IPS-18c (cell line): ENCODE measurements at regions not wholly inside any gene's neighbourhood (a gene's known extent, or its start where the extent isn't known, plus 50 kb on each side); places are given as distances from the start of the nearest gene placed in this dataset.

Experiments
- H3K4me3 ChIP-seq: 2 replicates; pipeline ENCODE4 v1.7.0; 2013; ENCODE audit warnings: low read depth, mild to moderate bottlenecking, low read length, moderate library complexity; ENCODE audit not compliant: insufficient read depth
- H3K9me3 ChIP-seq: one replicate; pipeline ENCODE4 v1.6.1; 2013; ENCODE audit warnings: mild to moderate bottlenecking, low read length, moderate library complexity; ENCODE audit not compliant: control insufficient read depth, insufficient read depth

DNA sequence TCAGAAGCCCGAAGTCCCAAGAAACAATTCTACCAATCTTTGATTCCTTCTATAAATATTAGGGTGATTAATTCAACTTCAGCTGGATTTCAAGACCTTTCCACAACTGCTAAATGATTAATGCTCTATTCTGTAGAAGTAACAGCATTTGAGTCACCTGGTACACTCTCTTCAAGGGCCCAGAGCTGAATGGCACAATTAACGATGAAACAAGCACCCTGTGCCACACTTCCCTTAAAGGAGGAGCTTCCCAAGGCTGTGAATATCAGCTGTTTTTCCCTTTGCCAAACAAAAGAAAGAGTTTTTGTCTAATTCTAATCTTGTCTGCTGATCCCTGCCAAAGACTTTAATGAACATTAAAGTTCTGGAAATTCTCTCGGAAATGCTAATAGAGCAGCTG lies 56.0 kb downstream of the BOD1L2 start:
- no peaks in the 10 kb centered on the region for H3K9me3 ChIP-seq

GRCh38 chr18:57205641-57206040 lies 58.8 kb downstream of the BOD1L2 start:
- Histone ChIP-seq H3K4me3 (no peak overlapping the region), H3K9me3 (no peaks in the 10 kb centered on the region)

More for the DNA sequence above, 56.0 kb downstream of the BOD1L2 start:
- no peak overlapping the region for H3K4me3 ChIP-seq

DNA sequence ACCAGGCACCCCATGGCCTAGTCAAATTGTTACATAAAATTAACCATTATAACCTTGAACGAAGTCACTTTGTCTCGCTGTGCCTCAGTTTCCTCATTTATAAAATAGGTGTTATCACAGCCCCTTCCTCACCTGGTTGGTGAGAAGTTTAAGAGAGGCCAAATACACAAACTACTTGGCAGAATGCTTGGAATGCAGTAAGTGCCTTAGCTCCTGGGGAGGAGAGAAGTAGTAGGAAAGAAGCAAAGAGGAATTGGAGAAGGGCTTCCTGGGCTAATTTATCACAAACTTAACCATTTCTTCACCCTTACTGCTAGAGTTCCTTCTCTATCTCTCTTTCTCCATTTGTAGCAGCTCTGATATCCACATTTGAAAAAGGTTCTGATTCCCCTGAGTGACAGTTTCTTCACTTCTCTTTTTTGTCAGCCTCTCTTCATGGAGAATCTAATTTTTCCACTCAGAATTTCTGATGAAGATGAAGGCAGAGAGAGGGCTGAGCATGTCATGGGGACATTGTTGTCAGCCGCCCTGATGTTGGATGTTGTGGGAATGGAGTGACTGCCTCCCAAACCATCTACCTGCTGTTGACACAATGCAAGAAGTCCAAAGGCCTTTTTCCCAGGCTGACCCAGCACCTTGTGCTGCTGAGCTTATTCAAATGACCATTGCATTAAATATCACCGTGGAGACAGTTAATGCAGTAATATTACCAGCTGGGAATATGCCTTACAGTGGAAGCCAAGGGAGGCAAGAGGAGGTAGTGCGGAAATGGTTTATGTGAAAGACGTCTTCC lies 60.4 kb downstream of the BOD1L2 start:
- Histone ChIP-seq H3K4me3 (no peak overlapping the region), H3K9me3 (no peaks in the 10 kb centered on the region)

- Histone ChIP-seq H3K9me3 (no peaks in the 10 kb centered on the region), H3K4me3 (no peak overlapping the region)
Measured at GRCh38 chr18:57208047-57208446, 61.2 kb downstream of the BOD1L2 start.

DNA sequence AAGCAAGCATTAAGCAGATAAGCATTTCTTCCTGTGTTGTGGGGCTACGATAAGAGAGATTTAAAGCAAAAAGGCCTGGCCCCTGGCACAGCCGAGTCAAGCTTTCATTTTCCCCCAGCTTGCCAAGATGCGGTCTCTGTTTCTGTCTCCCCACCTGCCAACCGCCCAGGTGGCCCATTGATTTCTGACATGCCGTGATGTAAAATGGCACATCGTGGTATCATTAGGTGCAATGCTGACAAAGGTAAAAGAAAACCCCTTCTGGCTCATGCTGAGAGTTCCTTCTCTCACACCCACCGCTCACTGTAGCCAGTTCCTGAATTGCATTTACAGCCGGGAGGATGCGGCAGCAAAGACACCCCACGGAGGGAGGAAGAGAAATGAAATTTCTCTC lies 62.8 kb downstream of the BOD1L2 start:
- no peak overlapping the region for H3K4me3 ChIP-seq

GRCh38 chr18:57210107-57210715 lies 63.3 kb downstream of the BOD1L2 start:
- Histone ChIP-seq H3K9me3 (no peaks in the 10 kb centered on the region), H3K4me3 (no peak overlapping the region; the same call in 1 of the 2 replicates)

More for the DNA sequence above, 62.8 kb downstream of the BOD1L2 start:
- H3K9me3 ChIP-seq = no peaks in the 10 kb centered on the region

DNA sequence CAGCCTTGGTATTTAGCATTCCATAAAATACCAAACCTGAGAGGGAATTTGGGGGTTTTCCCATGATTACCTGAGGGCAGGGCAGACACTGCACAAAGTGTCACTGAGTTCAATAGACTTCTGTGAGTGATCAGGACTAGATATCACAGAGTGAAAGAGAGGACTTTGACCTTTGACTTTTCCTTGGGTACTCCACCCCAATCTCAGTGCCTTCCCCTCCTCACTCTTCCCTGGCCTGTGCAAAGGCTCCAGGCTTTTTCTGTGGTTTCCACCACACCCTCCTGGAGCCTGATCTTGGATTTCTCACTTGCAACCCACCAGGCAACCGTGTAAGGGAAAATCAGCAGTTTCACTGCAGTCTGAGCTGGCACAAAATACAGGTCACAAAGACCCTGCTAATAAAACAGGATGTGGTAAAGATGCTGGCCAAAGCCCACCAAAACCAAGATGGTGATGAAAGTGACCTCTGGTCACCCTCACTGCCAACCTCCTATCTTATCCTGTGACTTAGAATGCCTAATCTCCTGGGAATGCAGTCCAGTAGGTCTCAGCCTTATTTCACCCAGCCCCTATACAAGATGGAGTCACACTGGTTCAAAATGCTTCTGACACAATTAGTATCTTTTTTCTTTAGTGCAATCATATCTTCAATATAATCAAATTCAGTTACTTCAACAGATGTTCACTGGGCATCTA lies 64.0 kb downstream of the BOD1L2 start:
- H3K4me3 ChIP-seq = no peak overlapping the region; the same call in 1 of the 2 replicates
- no peaks in the 10 kb centered on the region for H3K9me3 ChIP-seq

DNA sequence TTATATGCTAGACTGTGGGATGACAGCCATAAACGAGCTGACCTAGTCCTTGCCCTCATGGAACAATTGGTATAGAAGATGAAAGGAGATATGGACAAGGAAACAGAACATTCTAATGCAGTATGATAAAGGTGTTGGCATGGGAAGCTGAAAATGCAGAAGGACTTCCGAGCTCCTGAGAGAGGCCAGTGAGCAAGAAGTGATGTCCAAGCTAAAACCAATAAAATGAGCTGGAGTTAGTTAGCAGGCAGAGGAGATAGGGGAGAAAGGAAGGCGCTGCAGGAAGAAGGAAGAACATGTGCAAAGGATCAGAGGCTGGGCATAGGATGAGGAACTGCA lies 64.5 kb downstream of the BOD1L2 start:
- no peak overlapping the region for H3K4me3 ChIP-seq
- no peaks in the 10 kb centered on the region for H3K9me3 ChIP-seq

- no peaks in the 10 kb centered on the region for H3K9me3 ChIP-seq
- H3K4me3 ChIP-seq = no peak overlapping the region
Measured at GRCh38 chr18:57211776-57212175, 64.9 kb downstream of the BOD1L2 start.

- Histone ChIP-seq H3K9me3 (no peaks in the 10 kb centered on the region), H3K4me3 (no peak overlapping the region)
Measured at GRCh38 chr18:57212678-57213077, 65.8 kb downstream of the BOD1L2 start.

DNA sequence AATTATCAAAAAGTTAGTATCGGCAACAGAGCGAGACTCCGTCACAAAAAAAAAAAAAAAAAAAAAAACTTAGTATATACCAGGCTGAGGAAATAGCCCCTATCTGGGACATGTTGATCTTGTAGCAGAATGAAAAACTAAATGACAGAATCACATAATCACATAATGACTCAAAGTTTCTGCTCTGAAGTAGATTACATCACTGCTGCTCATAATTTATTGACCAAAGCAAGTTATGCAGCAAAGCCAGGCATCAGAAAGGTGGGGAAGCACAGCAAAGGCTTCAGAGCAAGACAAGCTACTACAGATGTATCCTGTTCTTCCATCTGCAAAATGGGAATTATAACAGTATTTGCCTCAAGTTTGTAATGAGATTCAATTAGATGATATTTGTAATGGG lies 68.1 kb downstream of the BOD1L2 start:
- no peak overlapping the region for H3K4me3 ChIP-seq
- no peaks in the 10 kb centered on the region for H3K9me3 ChIP-seq

DNA sequence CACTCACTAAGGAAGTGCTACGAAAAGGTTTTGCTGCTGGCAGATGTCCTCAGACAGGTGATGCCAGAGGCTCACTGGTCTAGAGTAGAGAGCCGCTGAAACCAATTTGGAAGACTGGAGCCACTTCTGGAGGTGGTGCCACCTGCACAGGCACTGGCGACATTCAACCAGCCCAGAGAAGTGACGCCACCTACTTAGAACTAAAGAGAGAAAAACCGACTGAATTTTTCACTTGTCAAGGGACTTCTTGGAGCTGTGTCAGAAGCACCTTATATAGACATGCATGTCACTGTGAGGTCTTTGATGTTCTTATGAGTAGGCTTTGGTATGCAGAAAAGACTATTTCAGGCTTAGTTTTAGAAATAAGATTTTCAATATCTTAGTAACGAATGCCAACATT lies 71.4 kb downstream of the BOD1L2 start:
- no peak overlapping the region for H3K4me3 ChIP-seq
- H3K9me3 ChIP-seq = no peaks in the 10 kb centered on the region

- H3K9me3 ChIP-seq = no peaks in the 10 kb centered on the region
- no peak overlapping the region for H3K4me3 ChIP-seq
Measured at GRCh38 chr18:57219964-57220363, 73.1 kb downstream of the BOD1L2 start.

- H3K9me3 ChIP-seq = no peaks in the 10 kb centered on the region
- no peak overlapping the region for H3K4me3 ChIP-seq
Measured at GRCh38 chr18:57220480-57220879, 73.6 kb downstream of the BOD1L2 start.

DNA sequence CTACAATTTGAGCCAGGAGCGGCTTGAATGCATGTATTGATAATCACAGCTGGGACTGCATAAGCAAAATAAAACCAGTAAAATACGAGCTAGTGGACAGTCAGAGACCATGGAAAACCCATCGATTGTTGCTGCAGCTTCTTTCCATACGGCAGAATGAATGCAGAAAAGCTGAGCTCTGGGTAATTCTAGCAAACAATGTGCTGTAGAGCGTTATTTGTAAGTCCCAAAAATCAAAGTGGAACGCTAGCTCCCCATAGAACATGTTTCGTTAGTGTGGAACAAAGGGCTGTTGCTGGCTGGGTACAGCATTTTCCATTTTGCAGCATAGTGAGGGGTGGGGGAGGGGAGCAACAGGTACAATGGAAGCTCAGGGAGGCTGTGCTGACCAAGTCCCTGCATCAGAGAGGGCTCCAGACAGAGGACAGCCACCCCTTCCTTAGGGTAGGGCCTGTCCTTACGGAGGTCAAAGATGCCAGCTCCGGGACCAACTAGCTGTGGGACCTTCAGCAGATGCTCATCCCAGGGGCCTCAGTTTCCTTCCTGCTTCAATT lies 74.1 kb downstream of the BOD1L2 start:
- Histone ChIP-seq H3K4me3 (0 out of 2 replicates have a peak overlapping the region, but pooled peaks have one; percentile 20), H3K9me3 (no peaks in the 10 kb centered on the region)

- H3K9me3 ChIP-seq = no peaks in the 10 kb centered on the region
- H3K4me3 ChIP-seq = no peak overlapping the region
Measured at GRCh38 chr18:57223144-57223870, 76.4 kb downstream of the BOD1L2 start.

DNA sequence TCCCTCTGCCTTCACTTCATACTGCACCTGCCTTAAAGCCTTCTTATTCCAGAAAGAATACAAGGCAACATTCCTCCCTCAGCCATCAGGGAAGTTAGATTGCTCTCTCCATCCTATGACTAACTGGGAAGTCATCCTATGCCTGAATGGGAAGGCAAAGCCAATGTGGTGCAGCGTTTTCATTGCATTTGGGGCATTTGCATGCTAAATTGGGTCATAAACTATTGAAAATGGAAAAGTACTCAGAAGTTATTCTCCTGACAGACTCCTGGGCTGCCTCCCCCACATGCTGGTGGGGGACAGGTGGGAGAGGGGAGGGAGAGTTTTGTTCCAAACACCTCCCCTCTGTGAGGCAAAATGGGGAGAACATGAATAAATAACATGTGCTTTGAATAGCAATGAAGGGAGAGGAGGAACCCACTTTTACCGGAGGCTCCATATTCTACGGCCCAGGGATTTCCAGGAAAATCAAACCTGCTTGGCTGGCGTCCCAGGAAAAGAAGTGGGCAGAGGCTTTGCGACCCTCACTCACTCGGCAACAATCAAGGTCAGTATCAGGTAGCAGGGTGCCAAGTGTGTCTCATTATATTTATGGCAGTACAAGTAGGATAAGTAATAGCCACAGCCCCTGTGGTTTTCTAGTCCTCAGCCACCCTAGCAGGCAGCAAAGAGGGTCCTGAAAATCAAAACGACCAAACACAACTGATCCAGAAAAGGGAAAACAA lies 84.1 kb downstream of the BOD1L2 start:
- Histone ChIP-seq H3K9me3 (no peaks in the 10 kb centered on the region), H3K4me3 (no peak overlapping the region)
